DND-41 (cell line): ENCODE measurements at regions not wholly inside any gene's neighbourhood (a gene's known extent, or its start where the extent isn't known, plus 50 kb on each side); places are given as distances from the start of the nearest gene placed in this dataset.

Source experiments
- CTCF ChIP-seq: IDR thresholded peaks from 2 replicates; pipeline ENCODE4 v1.5.1; 2012; ENCODE audit warnings: borderline replicate concordance, low read length, moderate library complexity, mild to moderate bottlenecking; ENCODE audit not compliant: poor library complexity, severe bottlenecking; ENCODE audit errors: extremely low read depth
- EZH2 ChIP-seq: IDR thresholded peaks from 3 replicates; pipeline ENCODE4 v1.6.1; 2012; ENCODE audit warnings: borderline replicate concordance, low read depth, mild to moderate bottlenecking, moderate library complexity, low read length, inconsistent platforms; ENCODE audit not compliant: severe bottlenecking

GRCh38 chr12:67761566-67761965 lies 113.0 kb downstream of the DYRK2 start:
- TF ChIP-seq CTCF, result no peak
- no peak for TF ChIP-seq EZH2
